ENCODE measurements at regions not wholly inside any gene's neighbourhood (a gene's known extent, or its start where the extent isn't known, plus 50 kb on each side); places are given as distances from the start of the nearest gene placed in this dataset.

DNA sequence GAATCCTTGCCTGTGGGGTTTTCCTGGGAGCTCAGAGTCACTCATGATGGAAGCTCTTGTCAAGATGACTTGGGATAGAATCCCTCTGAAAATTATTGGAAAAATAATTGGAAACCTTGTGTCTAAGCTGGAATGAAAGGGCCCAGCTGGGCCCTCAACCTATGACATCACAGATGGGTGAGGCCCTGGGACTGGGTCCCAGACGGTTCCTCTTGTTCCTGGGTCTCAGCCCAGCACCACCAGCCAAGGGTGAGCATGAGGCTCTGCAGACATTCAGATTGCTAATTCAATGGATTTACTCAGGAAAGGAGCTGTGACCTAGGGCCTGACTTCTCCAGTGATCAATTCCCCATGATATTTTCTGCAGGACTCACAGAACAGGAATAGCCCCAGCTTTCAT is 188.3 kb upstream of the MYT1L start:
- ChIA-PET POLR2A (ENCODE audit: unreplicated experiment) (no interaction called here), CTCF (no interaction called here)
- Histone ChIP-seq H3K36me3 (ENCODE audit: low read depth) (no peaks in the 10 kb centered on the region), H3K4me2 (no peak overlapping the region), H4K20me1 (ENCODE audit: insufficient read depth) (no peaks in the 10 kb centered on the region), H3F3A (ENCODE audit: insufficient read depth, low read depth) (no peaks in the 10 kb centered on the region), H3K27ac (no peak overlapping the region), H3K27me3 (ENCODE audit: insufficient read depth, low read depth) (peaks cover 79% of the 10 kb centered on the region), H3K9me3 (ENCODE audit: insufficient read depth, low read depth) (no peaks in the 10 kb centered on the region), H3K9me2 (ENCODE audit: insufficient read depth) (no peaks in the 10 kb centered on the region), H3K79me2 (ENCODE audit: low read depth) (no peaks in the 10 kb centered on the region), H2AFZ (no peak overlapping the region), H3K4me3 (no peak overlapping the region), H3K4me1 (replicated peaks; ENCODE audit: insufficient read depth) (no peaks in the 10 kb centered on the region)
- DNase-seq: no peak
- intact Hi-C loops (cut with micrococcal nuclease; ENCODE audit: unreplicated experiment): no loop called here
- TF ChIP-seq, protein P1, sequence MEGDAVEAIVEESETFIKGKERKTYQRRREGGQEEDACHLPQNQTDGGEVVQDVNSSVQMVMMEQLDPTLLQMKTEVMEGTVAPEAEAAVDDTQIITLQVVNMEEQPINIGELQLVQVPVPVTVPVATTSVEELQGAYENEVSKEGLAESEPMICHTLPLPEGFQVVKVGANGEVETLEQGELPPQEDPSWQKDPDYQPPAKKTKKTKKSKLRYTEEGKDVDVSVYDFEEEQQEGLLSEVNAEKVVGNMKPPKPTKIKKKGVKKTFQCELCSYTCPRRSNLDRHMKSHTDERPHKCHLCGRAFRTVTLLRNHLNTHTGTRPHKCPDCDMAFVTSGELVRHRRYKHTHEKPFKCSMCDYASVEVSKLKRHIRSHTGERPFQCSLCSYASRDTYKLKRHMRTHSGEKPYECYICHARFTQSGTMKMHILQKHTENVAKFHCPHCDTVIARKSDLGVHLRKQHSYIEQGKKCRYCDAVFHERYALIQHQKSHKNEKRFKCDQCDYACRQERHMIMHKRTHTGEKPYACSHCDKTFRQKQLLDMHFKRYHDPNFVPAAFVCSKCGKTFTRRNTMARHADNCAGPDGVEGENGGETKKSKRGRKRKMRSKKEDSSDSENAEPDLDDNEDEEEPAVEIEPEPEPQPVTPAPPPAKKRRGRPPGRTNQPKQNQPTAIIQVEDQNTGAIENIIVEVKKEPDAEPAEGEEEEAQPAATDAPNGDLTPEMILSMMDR (conservative IDR thresholded peaks at IDR 0.05): no peak
- TF ChIP-seq EZH2 (IDR thresholded peaks at IDR 0.05; ENCODE audit: low read depth): no peak
- BruUV-seq (replicated peaks): no TSS peak

DNA sequence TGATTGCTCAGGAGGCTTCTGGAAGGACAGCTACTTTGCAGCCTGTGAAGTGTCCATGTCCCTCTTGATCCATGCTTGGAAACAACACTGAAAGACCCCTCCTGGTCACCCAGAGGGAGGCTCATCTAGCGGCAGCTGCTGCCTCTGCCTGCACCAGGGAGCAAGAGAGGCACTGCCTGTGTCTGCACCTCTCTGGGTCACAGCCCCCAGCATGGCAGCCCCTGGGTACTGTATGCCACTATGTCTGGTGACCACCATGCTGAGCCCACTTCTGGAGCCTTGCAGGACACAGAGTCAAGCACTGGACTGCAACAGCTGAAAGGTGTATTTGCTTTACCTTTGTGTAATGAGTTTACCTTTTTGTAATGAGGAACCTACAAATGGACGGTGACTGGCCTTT is 186.3 kb upstream of the MYT1L start:
- Histone ChIP-seq H2AFZ (no peak overlapping the region), H3K36me3 (ENCODE audit: low read depth) (no peaks in the 10 kb centered on the region), H3K4me3 (no peak overlapping the region), H3K9me3 (ENCODE audit: insufficient read depth, low read depth) (no peaks in the 10 kb centered on the region), H3K4me2 (no peak overlapping the region), H3K27me3 (ENCODE audit: insufficient read depth, low read depth) (peaks cover 69% of the 10 kb centered on the region), H3K79me2 (ENCODE audit: low read depth) (no peaks in the 10 kb centered on the region), H3K9me2 (ENCODE audit: insufficient read depth) (no peaks in the 10 kb centered on the region), H3K27ac (no peak overlapping the region), H4K20me1 (ENCODE audit: insufficient read depth) (no peaks in the 10 kb centered on the region), H3F3A (ENCODE audit: insufficient read depth, low read depth) (no peaks in the 10 kb centered on the region), H3K4me1 (replicated peaks; ENCODE audit: insufficient read depth) (no peaks in the 10 kb centered on the region)
- no peak for TF ChIP-seq EZH2 (IDR thresholded peaks at IDR 0.05; ENCODE audit: low read depth)
- TF ChIP-seq, protein P1 (conservative IDR thresholded peaks at IDR 0.05): no peak
- ChIA-PET CTCF (no interaction called here), POLR2A (ENCODE audit: unreplicated experiment) (no interaction called here)
- no peak for DNase-seq
- BruUV-seq (replicated peaks): no TSS peak
- intact Hi-C loops (cut with micrococcal nuclease; ENCODE audit: unreplicated experiment): no loop called here

DNA sequence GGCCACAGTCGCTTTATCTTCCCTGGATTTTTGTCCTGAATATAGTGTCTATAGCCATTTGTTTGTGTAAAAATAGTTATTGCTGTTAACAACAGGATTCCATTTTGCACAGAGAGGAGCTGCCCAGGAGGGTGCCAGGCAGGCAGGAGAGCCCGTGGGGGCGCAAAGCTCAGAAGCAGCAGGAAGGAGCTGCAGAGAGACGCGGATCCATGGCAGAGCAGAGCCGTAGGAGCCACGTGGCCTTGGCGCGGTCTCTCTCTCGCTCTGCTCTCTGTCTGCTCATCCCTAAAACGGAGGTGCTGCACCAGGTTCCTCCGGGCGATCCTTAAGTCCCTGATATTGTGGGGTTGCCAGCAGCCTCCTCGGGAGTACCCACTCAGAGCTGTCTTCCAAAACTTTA is 185.3 kb upstream of the MYT1L start:
- H3K36me3 ChIP-seq (ENCODE audit: low read depth): no peaks in the 10 kb centered on the region
- no peaks in the 10 kb centered on the region for H3K79me2 ChIP-seq (ENCODE audit: low read depth)
- peaks cover 66% of the 10 kb centered on the region for H3K27me3 ChIP-seq (ENCODE audit: insufficient read depth, low read depth)
- intact Hi-C loops (cut with micrococcal nuclease; ENCODE audit: unreplicated experiment): no loop called here
- no TSS peak for BruUV-seq (replicated peaks)
- H3K9me3 ChIP-seq (ENCODE audit: insufficient read depth, low read depth): no peaks in the 10 kb centered on the region
- H3K4me1 ChIP-seq (replicated peaks; ENCODE audit: insufficient read depth): no peaks in the 10 kb centered on the region
- no peak overlapping the region for H3K4me3 ChIP-seq
- no peak for TF ChIP-seq EZH2 (IDR thresholded peaks at IDR 0.05; ENCODE audit: low read depth)
- TF ChIP-seq, protein P1 (conservative IDR thresholded peaks at IDR 0.05): no peak
- H4K20me1 ChIP-seq (ENCODE audit: insufficient read depth): no peaks in the 10 kb centered on the region
- no peak overlapping the region for H3K27ac ChIP-seq
- no peak overlapping the region for H3K4me2 ChIP-seq
- no peak for DNase-seq
- POLR2A ChIA-PET (ENCODE audit: unreplicated experiment): no interaction called here
- CTCF ChIA-PET: no interaction called here
- H3K9me2 ChIP-seq (ENCODE audit: insufficient read depth): no peaks in the 10 kb centered on the region
- no peaks in the 10 kb centered on the region for H3F3A ChIP-seq (ENCODE audit: insufficient read depth, low read depth)
- no peak overlapping the region for H2AFZ ChIP-seq

All from PC-9 (cell line).